ENCODE measurements at regions not wholly inside any gene's neighbourhood (a gene's known extent, or its start where the extent isn't known, plus 50 kb on each side); places are given as distances from the start of the nearest gene placed in this dataset.

DNA sequence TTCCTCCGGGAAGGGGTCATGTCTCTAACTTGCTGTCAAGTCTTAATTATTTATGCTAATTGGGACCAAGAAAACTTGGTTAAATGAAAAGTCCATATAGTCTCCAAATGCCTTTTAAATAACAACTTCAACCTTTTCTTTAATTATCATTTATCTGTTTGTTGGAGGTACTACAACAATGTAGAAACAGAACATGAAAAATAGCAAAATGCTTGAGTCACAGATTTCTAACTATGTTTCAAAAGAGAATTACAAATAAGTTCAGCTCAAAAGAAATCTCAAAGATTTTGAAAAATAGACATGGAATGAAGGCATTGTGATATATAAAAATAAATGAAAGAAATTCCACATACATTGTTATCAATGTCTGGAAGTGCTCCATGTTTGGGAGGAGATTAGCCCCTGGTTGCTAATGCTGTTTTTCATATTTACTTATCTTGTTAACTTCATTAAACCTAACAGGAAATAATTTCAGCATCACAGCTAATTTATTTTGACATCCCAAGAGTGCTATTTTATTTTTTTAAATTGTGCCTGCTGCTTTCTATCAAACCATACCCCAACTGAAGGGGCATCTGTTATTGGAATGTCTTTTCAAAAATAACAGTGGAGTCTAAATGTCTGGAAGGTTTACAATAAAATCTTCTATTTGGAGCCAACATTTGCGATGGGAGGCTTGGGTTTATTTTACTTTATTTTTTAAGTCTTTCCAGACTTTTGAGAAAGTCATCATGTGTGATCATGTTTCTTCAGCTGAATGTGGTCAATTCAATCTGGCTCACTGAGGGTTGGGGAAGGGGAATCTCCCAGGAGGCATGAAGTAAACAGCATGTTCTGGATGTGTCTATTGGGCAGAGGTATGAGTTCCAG lies 53.1 kb upstream of the ANKRD55 start:
- no peak for DNase-seq

DNA sequence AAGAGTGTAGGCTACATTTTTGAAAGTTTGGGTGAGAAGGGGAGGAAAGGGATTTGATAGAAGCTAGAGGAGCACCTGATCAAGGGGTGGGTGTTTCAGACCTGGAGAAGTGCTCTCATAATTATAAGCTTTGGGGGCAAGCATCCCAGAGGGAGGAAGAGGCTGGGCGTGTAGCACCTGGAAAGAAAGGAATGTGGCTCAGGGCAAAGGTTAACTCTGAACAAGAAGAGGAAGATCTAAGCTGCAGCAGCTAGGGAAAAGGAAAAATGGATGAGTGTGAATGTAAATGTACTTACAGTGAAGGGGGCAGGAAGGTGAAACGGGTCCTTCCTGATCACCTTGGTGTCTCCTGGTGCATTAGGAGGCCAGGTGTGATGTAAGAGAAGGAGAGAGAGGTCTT lies 49.8 kb upstream of the ANKRD55 start:
- DNase-seq: no peak
